IMR-90 (cell line): ENCODE measurements at regions not wholly inside any gene's neighbourhood (a gene's known extent, or its start where the extent isn't known, plus 50 kb on each side); places are given as distances from the start of the nearest gene placed in this dataset.

Experiments used
- ATAC-seq: fragments of 200-7000 bp; cut with Tn5 transposase; 2 replicates; pipeline ENCODE4 v1.9.1; 2020; ENCODE audit warnings: low read depth, mild to moderate bottlenecking, moderate library complexity
- BruUV-seq: library from RNA; stranded (reverse); fragments of 400-500 nt; replicated peaks from 2 replicates; lab custom pipeline; 2021; lab: Mats Ljungman, UMichigan
- CTCF ChIA-PET: fragments of 300-600 bp; formaldehyde crosslinking; extraction: SDS; loops from one replicate; lab custom pipeline; 2021; ENCODE audit warnings: antibody characterized with exemption; lab: Yijun Ruan, JAX
- POLR2A ChIA-PET: fragments of 300-600 bp; sonication (Branson Sonifier 250); formaldehyde crosslinking; loops from one replicate; lab custom pipeline; 2022; ENCODE audit warnings: antibody characterized with exemption; ENCODE audit not compliant: unreplicated experiment; lab: Charles Lee
- DNase-seq: peaks from one replicate; pipeline ENCODE4 v3.0.0; 2013
- H2AFZ ChIP-seq: replicated peaks from 2 replicates; pipeline ENCODE3; 2013; ENCODE audit warnings: low read length, mild to moderate bottlenecking; ENCODE audit not compliant: poor library complexity
- H2AK5ac ChIP-seq: 2 replicates; pipeline ENCODE4 v1.6.1; 2013; ENCODE audit warnings: low read depth, low read length, inconsistent platforms
- H2AK9ac ChIP-seq: replicated peaks from 2 replicates; pipeline ENCODE3; 2013; ENCODE audit warnings: mild to moderate bottlenecking, low read depth, low read length, moderate library complexity; ENCODE audit not compliant: poor library complexity
- H2BK120ac ChIP-seq: 2 replicates; pipeline ENCODE4 v1.6.1; 2013; ENCODE audit warnings: low read depth, low read length, inconsistent platforms
- H2BK15ac ChIP-seq: 3 replicates; pipeline ENCODE4 v1.6.1; 2013; ENCODE audit warnings: low read depth, low read length, inconsistent platforms
- H2BK20ac ChIP-seq: 2 replicates; pipeline ENCODE4 v1.6.1; 2013; ENCODE audit warnings: low read depth, mild to moderate bottlenecking, inconsistent platforms, low read length, moderate library complexity
- H2BK5ac ChIP-seq: 2 replicates; pipeline ENCODE4 v1.6.1; 2013; ENCODE audit warnings: mild to moderate bottlenecking, low read depth, low read length, inconsistent platforms; ENCODE audit not compliant: poor library complexity, severe bottlenecking
- H3K14ac ChIP-seq: replicated peaks from 2 replicates; pipeline ENCODE4 v1.6.1; 2013; ENCODE audit warnings: low read depth, low read length, inconsistent platforms
- H3K18ac ChIP-seq: 2 replicates; pipeline ENCODE4 v1.6.1; 2013; ENCODE audit warnings: low read depth, low read length, control low read depth
- H3K23ac ChIP-seq: 2 replicates; pipeline ENCODE4 v1.6.1; 2013; ENCODE audit warnings: low read depth, low read length, inconsistent platforms
- H3K27ac ChIP-seq: 2 replicates; pipeline ENCODE4 v1.5.1; 2013; ENCODE audit warnings: mild to moderate bottlenecking, control low read depth, low read length; ENCODE audit not compliant: insufficient read depth
- H3K27me3 ChIP-seq: 2 replicates; pipeline ENCODE4 v1.6.1; 2013; ENCODE audit warnings: low read length; ENCODE audit not compliant: control insufficient read depth, insufficient read depth
- H3K36me3 ChIP-seq: 2 replicates; pipeline ENCODE4 v1.6.1; 2013; ENCODE audit warnings: low read length, mixed read lengths; ENCODE audit not compliant: control insufficient read depth, insufficient read depth
- H3K4ac ChIP-seq: 2 replicates; pipeline ENCODE4 v1.6.1; 2013; ENCODE audit warnings: low read depth, low read length, inconsistent platforms
- H3K4me1 ChIP-seq: 2 replicates; pipeline ENCODE4 v1.6.1; 2013; ENCODE audit warnings: low read length, mixed read lengths; ENCODE audit not compliant: control insufficient read depth, insufficient read depth
- H3K4me2 ChIP-seq: 2 replicates; pipeline ENCODE4 v1.6.1; 2013; ENCODE audit warnings: low read depth, mild to moderate bottlenecking, control low read depth, low read length, moderate library complexity
- H3K4me3 ChIP-seq: 2 replicates; pipeline ENCODE4 v1.5.1; 2013; ENCODE audit warnings: low read depth, mild to moderate bottlenecking, control low read depth, low read length, moderate library complexity; ENCODE audit not compliant: insufficient read depth
- H3K56ac ChIP-seq: 2 replicates; pipeline ENCODE4 v1.6.1; 2013; ENCODE audit warnings: low read length, inconsistent platforms; ENCODE audit not compliant: insufficient read depth; ENCODE audit errors: extremely low read depth
- H3K79me1 ChIP-seq, 2 experiments: 2 replicates each; pipeline ENCODE4 v1.6.1; 2013; ENCODE audit warnings: low read length in 2 of 2, inconsistent platforms in 1 of 2, low read depth in 1 of 2
- H3K9ac ChIP-seq: 2 replicates; pipeline ENCODE4 v1.6.1; 2013; ENCODE audit warnings: low read depth, low read length, control low read depth
- H3K9me1 ChIP-seq: 2 replicates; pipeline ENCODE4 v1.6.1; 2013; ENCODE audit warnings: low read length, inconsistent platforms; ENCODE audit not compliant: insufficient read depth
- H3K9me3 ChIP-seq: 2 replicates; pipeline ENCODE4 v1.6.1; 2013; ENCODE audit warnings: low read length; ENCODE audit not compliant: control insufficient read depth, insufficient read depth
- H4K20me1 ChIP-seq: 2 replicates; pipeline ENCODE4 v1.6.1; 2013; ENCODE audit warnings: low read length, inconsistent platforms; ENCODE audit not compliant: insufficient read depth
- H4K5ac ChIP-seq: 2 replicates; pipeline ENCODE4 v1.6.1; 2013; ENCODE audit warnings: mild to moderate bottlenecking, low read depth, low read length, control low read depth
- H4K8ac ChIP-seq, 2 experiments: 2 replicates each; pipeline ENCODE4 v1.6.1; 2013; ENCODE audit warnings: low read depth in 2 of 2, low read length in 2 of 2, control low read depth in 1 of 2, inconsistent platforms in 1 of 2
- H4K91ac ChIP-seq: 2 replicates; pipeline ENCODE4 v1.6.1; 2013; ENCODE audit warnings: low read depth, low read length, inconsistent platforms; ENCODE audit not compliant: insufficient read depth
- MXI1 ChIP-seq: IDR thresholded peaks from 2 replicates; pipeline ENCODE4 v1.6.1; 2012; ENCODE audit warnings: low read depth, mild to moderate bottlenecking, low read length, moderate library complexity, borderline replicate concordance
- WGBS, 2 experiments: methylation state at CpG; one replicate each; pipeline versions ENCODE4 v1.1.5 to v1.1.7; 2013; ENCODE audit warnings: missing lambda C conversion rate in 2 of 2; ENCODE audit not compliant: insufficient read length in 1 of 2; ENCODE audit errors: extremely low coverage in 2 of 2; 5-methylcytosine and 5-hydroxymethylcytosine counted together
- dilution Hi-C: fragments of 300-500 bp; cut with HindIII; formaldehyde crosslinking; loops from one replicate; pipeline ENCODE4 v1.14.3; 2018; ENCODE audit warnings: low sequenced_read_pairs; ENCODE audit not compliant: unreplicated experiment
- in situ Hi-C: fragments of 300-500 bp; cut with MboI; formaldehyde crosslinking; loops from 3 replicates; pipeline ENCODE4 v1.14.3; 2019; ENCODE audit warnings: low sequenced_read_pairs, inconsistent platforms, mixed read lengths
- intact Hi-C: fragments of 100-400 bp; cut with micrococcal nuclease; formaldehyde crosslinking; loops from 2 replicates; pipeline ENCODE4 v1.10.0; 2022

DNA sequence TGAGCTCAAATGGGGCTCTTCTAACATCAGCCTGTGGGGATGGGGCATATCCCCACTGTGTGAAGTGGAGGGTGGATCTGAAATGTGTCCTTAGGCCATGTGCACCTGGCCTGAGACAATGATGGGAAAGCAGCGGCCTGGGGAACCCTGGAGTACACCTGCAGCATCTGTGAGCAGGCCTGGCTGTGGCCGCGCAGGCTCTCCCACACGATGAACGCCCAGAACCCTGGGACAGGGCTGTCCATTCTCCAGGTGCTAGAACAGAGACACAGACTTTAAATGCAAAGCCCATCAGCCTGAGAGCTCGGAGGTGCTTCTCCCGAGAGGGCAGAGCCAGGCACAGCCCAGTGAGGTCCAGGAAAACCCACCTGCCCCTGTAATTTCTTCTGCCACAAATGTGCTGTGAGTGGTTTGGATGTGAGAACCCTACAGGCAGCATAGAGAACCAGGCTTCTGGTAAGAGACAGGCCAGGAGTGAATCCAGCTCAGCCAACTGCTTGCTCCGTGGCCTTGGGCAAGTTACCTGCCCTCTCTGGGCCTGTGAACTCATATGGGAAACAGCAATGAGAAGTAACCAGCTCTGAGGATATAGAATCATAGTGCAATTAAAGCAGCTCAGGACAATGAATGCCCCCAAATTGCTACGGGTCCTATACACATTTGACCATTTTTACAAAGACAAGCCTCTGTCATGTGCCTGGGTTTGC, 167.9 kb downstream of the SHANK2 start:
- H3K9me3 ChIP-seq, result no peaks in the 10 kb centered on the region
- H3K18ac ChIP-seq, result no peak overlapping the region
- intact Hi-C loops (loop anchor here (5.0 kb wide), 1 partner anchor 267 kb away; no protein-coding TSS in a partner anchor), dilution Hi-C loops (no loop called here), in situ Hi-C loops (no loop called here)
- H2AK9ac ChIP-seq, result no peak overlapping the region
- no peak overlapping the region for H2AFZ ChIP-seq
- H3K23ac ChIP-seq, result no peak overlapping the region
- no peak overlapping the region for H3K27ac ChIP-seq
- DNase-seq (no peak), ATAC-seq (no peak)
- no peak overlapping the region for H3K4me2 ChIP-seq
- peaks cover 11% of the 10 kb centered on the region for H3K36me3 ChIP-seq
- H2BK5ac ChIP-seq, result no peak overlapping the region
- CTCF ChIA-PET, result no interaction called here
- no peak overlapping the region for H4K8ac ChIP-seq
- no peaks in the 10 kb centered on the region for H4K20me1 ChIP-seq
- no TSS peak for BruUV-seq
- H4K5ac ChIP-seq, result no peak overlapping the region
- H2BK20ac ChIP-seq, result no peak overlapping the region
- H3K79me1 ChIP-seq, result no peaks in the 10 kb centered on the region
- H3K27me3 ChIP-seq, result no peaks in the 10 kb centered on the region
- H3K4ac ChIP-seq, result no peak overlapping the region
- TF ChIP-seq MXI1, result no peak
- WGBS, 2 experiments, result 92% methylated on average over 4 of the region's 9 CpGs; no CpG with 5 or more reads in 1 of the 2 experiments
- POLR2A ChIA-PET, result no interaction called here
- no peak overlapping the region for H3K14ac ChIP-seq
- no peak overlapping the region for H3K56ac ChIP-seq
- no peaks in the 10 kb centered on the region for H3K9me1 ChIP-seq
- H3K4me3 ChIP-seq, result no peak overlapping the region
- H3K4me1 ChIP-seq, result no peaks in the 10 kb centered on the region
- H2BK120ac ChIP-seq, result no peak overlapping the region
- no peak overlapping the region for H4K91ac ChIP-seq
- H2BK15ac ChIP-seq, result no peak overlapping the region
- H3K9ac ChIP-seq, result no peak overlapping the region
- no peak overlapping the region for H2AK5ac ChIP-seq
